GM10248 (cell line): ENCODE measurements at regions not wholly inside any gene's neighbourhood (a gene's known extent, or its start where the extent isn't known, plus 50 kb on each side); places are given as distances from the start of the nearest gene placed in this dataset.

Experiments used
- CTCF ChIA-PET: fragments of 300-600 bp; sonication (Branson Sonifier 250); formaldehyde crosslinking; extraction: SDS; loops from one replicate; lab custom pipeline; 2021; ENCODE audit warnings: antibody characterized with exemption; lab: Yijun Ruan, JAX
- POLR2A ChIA-PET: fragments of 350-650 bp; sonication (Branson Sonifier 250); formaldehyde crosslinking; extraction: SDS; loops from one replicate; lab custom pipeline; 2020; ENCODE audit warnings: antibody characterized with exemption; lab: Yijun Ruan, JAX
- DNase-seq: peaks from one replicate; pipeline ENCODE4 v3.0.0; 2012; ENCODE audit errors: extremely low spot score
- TF ChIP-seq, protein P1 (sequence below): IDR thresholded peaks from 2 replicates; pipeline ENCODE4 v1.5.1; 2012; ENCODE audit warnings: mild to moderate bottlenecking, low read depth; ENCODE audit errors: extremely low read depth, missing control alignments, control extremely low read depth

DNA sequence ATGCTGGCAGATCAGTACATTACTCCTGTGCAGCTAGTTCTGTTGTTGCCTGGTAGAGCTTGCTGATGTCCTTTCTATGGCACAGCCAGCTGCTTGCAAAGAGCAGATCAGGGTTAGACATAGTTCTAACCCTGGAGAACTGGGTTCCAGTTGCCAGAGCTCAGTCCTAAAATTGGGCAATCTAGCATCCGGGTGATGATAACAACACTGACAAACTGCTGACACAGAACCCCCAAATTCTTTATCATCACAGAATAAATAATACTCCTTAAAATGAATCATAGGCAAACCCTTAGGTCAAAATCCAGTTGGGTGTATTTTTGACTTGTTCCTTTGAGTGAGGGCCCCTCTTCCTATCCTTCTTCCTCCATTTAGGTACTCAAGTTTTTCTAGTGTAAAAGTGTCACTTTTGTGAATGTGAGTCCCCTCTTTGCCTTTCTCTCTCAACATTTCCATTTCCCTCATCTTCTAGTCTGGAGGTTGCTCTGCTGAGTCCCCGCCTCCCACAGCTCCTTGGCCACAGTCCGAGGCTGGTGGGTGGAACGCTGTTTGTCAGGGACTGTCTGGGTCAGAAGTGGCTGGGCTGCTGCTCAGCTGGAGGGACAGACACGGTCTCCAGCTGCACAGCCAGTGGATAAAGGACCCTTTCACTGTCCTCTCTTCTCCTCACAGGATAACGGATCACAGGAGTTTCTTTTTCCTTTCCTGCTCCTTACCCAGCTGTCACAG lies 93.6 kb upstream of the RASGEF1B start:
- CTCF ChIA-PET: interaction anchor here (0.9 to 1.7 kb wide), 2 partner anchors 16 to 98 kb away, joined by 4 to 5 read pairs; no protein-coding TSS in a partner anchor
- TF ChIP-seq, protein P1, sequence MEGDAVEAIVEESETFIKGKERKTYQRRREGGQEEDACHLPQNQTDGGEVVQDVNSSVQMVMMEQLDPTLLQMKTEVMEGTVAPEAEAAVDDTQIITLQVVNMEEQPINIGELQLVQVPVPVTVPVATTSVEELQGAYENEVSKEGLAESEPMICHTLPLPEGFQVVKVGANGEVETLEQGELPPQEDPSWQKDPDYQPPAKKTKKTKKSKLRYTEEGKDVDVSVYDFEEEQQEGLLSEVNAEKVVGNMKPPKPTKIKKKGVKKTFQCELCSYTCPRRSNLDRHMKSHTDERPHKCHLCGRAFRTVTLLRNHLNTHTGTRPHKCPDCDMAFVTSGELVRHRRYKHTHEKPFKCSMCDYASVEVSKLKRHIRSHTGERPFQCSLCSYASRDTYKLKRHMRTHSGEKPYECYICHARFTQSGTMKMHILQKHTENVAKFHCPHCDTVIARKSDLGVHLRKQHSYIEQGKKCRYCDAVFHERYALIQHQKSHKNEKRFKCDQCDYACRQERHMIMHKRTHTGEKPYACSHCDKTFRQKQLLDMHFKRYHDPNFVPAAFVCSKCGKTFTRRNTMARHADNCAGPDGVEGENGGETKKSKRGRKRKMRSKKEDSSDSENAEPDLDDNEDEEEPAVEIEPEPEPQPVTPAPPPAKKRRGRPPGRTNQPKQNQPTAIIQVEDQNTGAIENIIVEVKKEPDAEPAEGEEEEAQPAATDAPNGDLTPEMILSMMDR: no peak
- no peak for DNase-seq
- POLR2A ChIA-PET: no interaction called here

GRCh38 chr4:81564025-81564424 lies 92.3 kb upstream of the RASGEF1B start:
- TF ChIP-seq, protein P1: no peak
- CTCF ChIA-PET: interaction anchor here (1.7 kb wide), 1 partner anchor 96 kb away, joined by 5 read pairs; no protein-coding TSS in a partner anchor
- DNase-seq: no peak
- POLR2A ChIA-PET: no interaction called here

GRCh38 chr4:81562093-81562492 lies 90.4 kb upstream of the RASGEF1B start:
- ChIA-PET CTCF (interaction anchor here (1.3 to 1.6 kb wide), 2 partner anchors 10 to 95 kb away, joined by 4 read pairs; no protein-coding TSS in a partner anchor), POLR2A (no interaction called here)
- TF ChIP-seq, protein P1: no peak
- peak; percentile 43 for DNase-seq

DNA sequence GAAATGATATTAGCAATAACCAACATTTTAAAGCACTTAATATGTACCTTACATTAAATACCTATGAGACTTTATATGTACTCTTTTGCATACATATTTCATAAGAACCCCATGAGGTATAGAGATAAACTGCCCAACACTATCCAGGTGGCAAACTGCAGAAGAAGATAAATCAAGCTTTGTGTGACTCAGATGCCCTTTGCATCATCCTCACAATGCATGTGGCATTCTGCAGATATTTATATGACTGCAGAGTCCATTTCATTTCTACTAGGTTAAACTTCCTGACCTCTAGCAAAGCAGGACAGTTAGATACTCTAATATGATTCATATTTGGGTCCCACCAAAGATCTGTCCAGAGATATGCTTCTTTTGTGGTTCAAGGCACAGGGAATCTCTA lies 85.6 kb upstream of the RASGEF1B start:
- ChIA-PET POLR2A (no interaction called here), CTCF (interaction anchor here (1.3 kb wide), 1 partner anchor 12 kb away, joined by 4 read pairs; no protein-coding TSS in a partner anchor)
- TF ChIP-seq, protein P1: no peak
- DNase-seq: no peak

DNA sequence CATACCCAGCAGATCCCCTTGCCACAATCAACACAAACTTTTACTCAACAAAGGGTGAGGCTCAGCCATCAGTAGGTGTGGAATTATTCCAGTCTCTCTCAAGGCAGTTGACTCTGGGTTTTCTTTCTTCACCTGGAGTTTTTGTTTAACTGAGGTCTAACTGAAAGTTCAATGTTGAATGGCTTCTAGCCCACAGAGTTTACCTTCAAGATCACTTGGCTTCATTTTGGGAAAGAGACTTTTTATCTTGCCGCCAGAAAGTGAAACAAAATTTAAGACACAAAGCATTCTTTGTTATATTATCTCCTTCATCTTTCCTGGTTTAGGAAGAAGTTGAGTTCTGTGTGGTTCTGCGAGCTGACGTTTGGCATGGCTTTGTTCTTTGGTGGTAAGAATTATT lies 83.8 kb upstream of the RASGEF1B start:
- TF ChIP-seq, protein P1: no peak
- ChIA-PET CTCF (interaction anchor here (1.4 kb wide), 1 partner anchor 40 kb away, joined by 3 read pairs; no protein-coding TSS in a partner anchor), POLR2A (no interaction called here)
- no peak for DNase-seq

DNA sequence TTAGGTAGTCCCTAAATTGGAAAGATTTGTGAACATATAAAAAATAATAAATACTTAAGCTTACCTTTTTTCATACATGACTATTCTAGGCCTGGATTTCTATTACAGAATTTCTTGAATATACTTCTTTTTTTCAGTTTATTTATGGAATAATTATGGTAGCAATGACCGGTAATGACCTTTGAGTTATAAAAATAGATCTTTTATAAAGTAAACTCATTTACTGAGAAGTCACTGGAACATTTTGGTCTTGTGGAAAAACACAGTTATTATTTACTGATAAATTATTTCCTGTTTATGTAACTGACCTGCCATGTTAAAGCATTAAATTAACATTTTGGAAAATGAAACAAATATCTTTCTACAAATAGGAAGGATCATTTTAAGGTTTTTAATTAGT lies 80.4 kb upstream of the RASGEF1B start:
- ChIA-PET CTCF (no interaction called here), POLR2A (no interaction called here)
- DNase-seq: no peak
- TF ChIP-seq, protein P1: no peak
